ENCODE measurements at regions not wholly inside any gene's neighbourhood (a gene's known extent, or its start where the extent isn't known, plus 50 kb on each side); places are given as distances from the start of the nearest gene placed in this dataset.

DNA sequence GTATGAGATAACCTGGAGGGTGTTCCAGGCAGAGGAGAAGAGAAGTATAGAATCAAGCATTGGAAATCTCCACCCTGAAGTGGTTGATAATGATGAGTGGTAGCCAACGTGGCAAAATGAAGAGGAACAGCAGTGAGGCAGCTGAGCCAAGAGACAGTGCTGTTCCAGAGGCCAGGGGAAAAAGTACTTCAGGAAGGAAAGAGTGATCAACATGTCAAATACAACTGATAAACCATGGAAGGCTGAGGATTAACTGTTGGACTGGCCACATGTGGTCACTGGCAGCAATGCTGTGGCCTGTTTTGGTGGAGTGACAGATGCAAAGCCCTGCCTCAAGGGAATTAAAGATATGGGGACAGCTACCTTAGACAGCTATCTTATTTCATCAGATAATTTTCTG is 51.9 kb upstream of the RMP24 start:
- TF ChIP-seq, protein P1, sequence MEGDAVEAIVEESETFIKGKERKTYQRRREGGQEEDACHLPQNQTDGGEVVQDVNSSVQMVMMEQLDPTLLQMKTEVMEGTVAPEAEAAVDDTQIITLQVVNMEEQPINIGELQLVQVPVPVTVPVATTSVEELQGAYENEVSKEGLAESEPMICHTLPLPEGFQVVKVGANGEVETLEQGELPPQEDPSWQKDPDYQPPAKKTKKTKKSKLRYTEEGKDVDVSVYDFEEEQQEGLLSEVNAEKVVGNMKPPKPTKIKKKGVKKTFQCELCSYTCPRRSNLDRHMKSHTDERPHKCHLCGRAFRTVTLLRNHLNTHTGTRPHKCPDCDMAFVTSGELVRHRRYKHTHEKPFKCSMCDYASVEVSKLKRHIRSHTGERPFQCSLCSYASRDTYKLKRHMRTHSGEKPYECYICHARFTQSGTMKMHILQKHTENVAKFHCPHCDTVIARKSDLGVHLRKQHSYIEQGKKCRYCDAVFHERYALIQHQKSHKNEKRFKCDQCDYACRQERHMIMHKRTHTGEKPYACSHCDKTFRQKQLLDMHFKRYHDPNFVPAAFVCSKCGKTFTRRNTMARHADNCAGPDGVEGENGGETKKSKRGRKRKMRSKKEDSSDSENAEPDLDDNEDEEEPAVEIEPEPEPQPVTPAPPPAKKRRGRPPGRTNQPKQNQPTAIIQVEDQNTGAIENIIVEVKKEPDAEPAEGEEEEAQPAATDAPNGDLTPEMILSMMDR (IDR thresholded peaks at IDR 0.05) = no peak
- TF ChIP-seq POLR2A (IDR thresholded peaks at IDR 0.05) (no peak), POLR2AphosphoS5 (IDR thresholded peaks at IDR 0.05; ENCODE audit: insufficient read depth in 1 of 2, low read depth in 1 of 2) (no peak)

Data from vagina (tissue), 2 donors.